PC-3 (cell line): ENCODE measurements at regions not wholly inside any gene's neighbourhood (a gene's known extent, or its start where the extent isn't known, plus 50 kb on each side); places are given as distances from the start of the nearest gene placed in this dataset.
"Not testable (repeated sequence)": the region's sequence is repeated elsewhere in the genome, so short reads cannot be mapped to it uniquely, and the experiment has no call there.

ENCODE experiments used
- ATAC-seq: fragments of 200-7000 bp; cut with Tn5 transposase; 2 replicates; pipeline ENCODE4 v1.9.1; 2020; ENCODE audit warnings: mild to moderate bottlenecking, moderate library complexity
- BruUV-seq: library from RNA; stranded (reverse); fragments of 400-500 nt; replicated peaks from 2 replicates; lab custom pipeline; 2021; lab: Mats Ljungman, UMichigan
- CTCF ChIA-PET: fragments of 300-600 bp; sonication (Branson Sonifier 250); formaldehyde crosslinking; loops from one replicate; lab custom pipeline; 2022; ENCODE audit warnings: antibody characterized with exemption; lab: Charles Lee
- POLR2A ChIA-PET: fragments of 300-600 bp; sonication (Branson Sonifier 250); formaldehyde crosslinking; loops from one replicate; lab custom pipeline; 2022; ENCODE audit warnings: antibody characterized with exemption; ENCODE audit not compliant: unreplicated experiment; lab: Charles Lee
- DNase-seq: peaks from one replicate; pipeline ENCODE4 v3.0.0-alpha.2; 2015
- H2AFZ ChIP-seq: fragments of 300-600 bp; sonication (generic); 2 replicates; pipeline ENCODE4 v1.6.0; 2016; ENCODE audit warnings: antibody characterized with exemption, low read length
- H3F3A ChIP-seq: fragments of 300-600 bp; sonication (generic); one replicate; pipeline ENCODE4 v1.6.0; 2017; ENCODE audit warnings: antibody characterized with exemption, low read length, control low read depth, mild to moderate bottlenecking; ENCODE audit not compliant: unreplicated experiment
- H3K27ac ChIP-seq: fragments of 300-600 bp; sonication (generic); 2 replicates; pipeline ENCODE4 v1.5.1; 2016; ENCODE audit warnings: mild to moderate bottlenecking, low read length
- H3K27me3 ChIP-seq: fragments of 300-600 bp; sonication (generic); 2 replicates; pipeline ENCODE4 v1.6.1; 2016; ENCODE audit warnings: low read length, mixed read lengths
- H3K36me3 ChIP-seq: fragments of 300-600 bp; sonication (generic); 2 replicates; pipeline ENCODE4 v1.6.1; 2016; ENCODE audit warnings: low read depth, mixed run types, low read length, mixed read lengths
- H3K4me1 ChIP-seq: fragments of 300-600 bp; sonication (generic); 2 replicates; pipeline ENCODE4 v1.5.1; 2016; ENCODE audit warnings: low read length; ENCODE audit not compliant: insufficient read depth
- H3K4me2 ChIP-seq: fragments of 300-600 bp; sonication (generic); 2 replicates; pipeline ENCODE4 v1.6.0; 2016; ENCODE audit warnings: low read length
- H3K4me3 ChIP-seq: fragments of 300-600 bp; sonication (generic); 2 replicates; pipeline ENCODE4 v1.5.1; 2016; ENCODE audit warnings: mild to moderate bottlenecking, low read length, mixed read lengths
- H3K79me2 ChIP-seq: fragments of 300-600 bp; sonication (generic); 2 replicates; pipeline ENCODE4 v1.6.1; 2017; ENCODE audit warnings: low read length, mixed read lengths
- H3K9ac ChIP-seq: fragments of 300-600 bp; sonication (generic); 2 replicates; pipeline ENCODE4 v1.6.0; 2016; ENCODE audit warnings: mild to moderate bottlenecking, low read length
- H3K9me2 ChIP-seq: fragments of 300-600 bp; sonication (generic); replicated peaks from 2 replicates; pipeline ENCODE4 v1.6.1; 2016; ENCODE audit warnings: mixed run types, low read length, mixed read lengths
- H3K9me3 ChIP-seq: fragments of 300-600 bp; sonication (generic); 2 replicates; pipeline ENCODE4 v1.6.1; 2016; ENCODE audit warnings: low read length, mixed read lengths
- H4K20me1 ChIP-seq: fragments of 300-600 bp; sonication (generic); 2 replicates; pipeline ENCODE4 v1.6.1; 2016; ENCODE audit warnings: low read length, mixed read lengths
- CTCF ChIP-seq: fragments of 300-600 bp; sonication (generic); conservative IDR thresholded peaks from 2 replicates; pipeline ENCODE4 v1.5.1; 2017; ENCODE audit warnings: antibody characterized with exemption, low read depth, mild to moderate bottlenecking, low read length
- EZH2 ChIP-seq: fragments of 300-600 bp; sonication (generic); IDR thresholded peaks from one replicate; pipeline ENCODE4 v1.6.1; 2017; ENCODE audit warnings: antibody characterized with exemption, mild to moderate bottlenecking, low read length; ENCODE audit not compliant: unreplicated experiment
- EZH2phosphoT487 ChIP-seq: fragments of 300-600 bp; sonication (generic); IDR thresholded peaks from 2 replicates; pipeline ENCODE4 v1.6.1; 2018; ENCODE audit warnings: mild to moderate bottlenecking, antibody characterized with exemption, low read length, borderline replicate concordance
- intact Hi-C: fragments of 100-400 bp; cut with micrococcal nuclease; formaldehyde crosslinking; loops from 2 replicates; pipeline ENCODE4 v1.9.0; 2023

- no peaks in the 10 kb centered on the region for H3K9me3 ChIP-seq
- H3K79me2 ChIP-seq: no peaks in the 10 kb centered on the region
- CTCF ChIA-PET: no interaction called here
- no peaks in the 10 kb centered on the region for H3K4me1 ChIP-seq
- DNase-seq (no peak), ATAC-seq (no peak)
- no peaks in the 10 kb centered on the region for H3K27me3 ChIP-seq
- intact Hi-C loops: no loop called here
- no TSS peak for BruUV-seq
- POLR2A ChIA-PET: no interaction called here
- TF ChIP-seq EZH2: no peak
- no peak for TF ChIP-seq EZH2phosphoT487
- no peak for TF ChIP-seq CTCF
- no peaks in the 10 kb centered on the region for H3K36me3 ChIP-seq
- no peaks in the 10 kb centered on the region for H3F3A ChIP-seq
- no peak overlapping the region for H2AFZ ChIP-seq
- H3K27ac ChIP-seq: no peak overlapping the region
- no peak overlapping the region for H3K4me2 ChIP-seq
- H3K9me2 ChIP-seq: no peaks in the 10 kb centered on the region
- no peaks in the 10 kb centered on the region for H4K20me1 ChIP-seq
- H3K4me3 ChIP-seq: no peak overlapping the region
- no peak overlapping the region for H3K9ac ChIP-seq
Measured at GRCh38 chr9:24144796-24145195, 318.8 kb upstream of the ELAVL2 start.

DNA sequence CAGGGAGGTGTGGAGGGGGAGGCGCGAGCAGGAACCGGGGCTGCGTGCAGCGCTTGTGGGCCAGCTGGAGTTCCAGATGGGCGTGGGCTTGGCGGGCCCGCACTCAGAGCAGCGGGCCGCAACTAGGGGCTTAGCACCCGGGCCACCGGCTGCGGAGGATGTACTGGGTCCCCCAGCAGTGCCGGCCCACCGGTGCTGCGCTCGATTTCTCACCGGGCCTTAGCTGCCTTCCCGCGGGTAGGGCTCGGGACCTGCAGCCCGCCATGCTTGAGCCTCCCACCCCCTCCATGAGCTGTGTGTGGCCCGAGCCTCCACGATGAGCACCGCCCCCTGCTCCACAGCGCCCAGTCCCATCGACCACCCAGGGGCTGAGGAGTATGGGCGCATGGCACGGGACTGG is 309.0 kb upstream of the ELAVL2 start:
- ATAC-seq, BruUV-seq, H3K27me3 ChIP-seq, CTCF ChIA-PET, H3K79me2 ChIP-seq, POLR2A ChIA-PET, H3K9me3 ChIP-seq, DNase-seq, intact Hi-C loops, H3K36me3 ChIP-seq, H3K9ac ChIP-seq, H3F3A ChIP-seq, H3K4me1 ChIP-seq, H3K4me3 ChIP-seq, H3K9me2 ChIP-seq, H3K27ac ChIP-seq, H3K4me2 ChIP-seq, H4K20me1 ChIP-seq, H2AFZ ChIP-seq: not testable (repeated sequence)

DNA sequence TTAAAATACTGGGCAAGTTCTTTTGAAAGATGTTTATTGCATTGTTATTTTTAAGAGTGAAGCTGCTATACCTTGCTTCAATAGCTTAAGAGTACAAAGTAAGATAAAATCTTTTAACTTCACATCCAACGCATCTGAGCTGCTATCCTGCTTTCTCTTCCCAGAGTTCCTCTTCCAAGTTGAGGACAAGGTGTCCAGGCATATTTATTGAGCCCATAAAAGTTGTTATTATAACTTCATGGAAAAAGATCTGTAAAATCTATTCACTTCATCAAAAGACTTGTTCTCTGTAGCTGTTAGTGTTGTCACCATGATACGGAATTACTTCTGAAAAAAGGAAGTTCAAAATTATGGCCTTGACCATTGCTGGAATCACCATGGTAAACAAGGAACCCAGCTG is 306.2 kb upstream of the ELAVL2 start:
- ChIA-PET CTCF (no interaction called here), POLR2A (no interaction called here)
- Histone ChIP-seq H3K36me3 (no peaks in the 10 kb centered on the region), H3K79me2 (no peaks in the 10 kb centered on the region), H3K27ac (no peak overlapping the region), H3K9ac (no peak overlapping the region), H4K20me1 (no peaks in the 10 kb centered on the region), H2AFZ (no peak overlapping the region), H3K9me3 (no peaks in the 10 kb centered on the region), H3K4me2 (no peak overlapping the region), H3K4me1 (no peaks in the 10 kb centered on the region), H3K4me3 (no peak overlapping the region), H3K27me3 (no peaks in the 10 kb centered on the region), H3F3A (no peaks in the 10 kb centered on the region), H3K9me2 (no peaks in the 10 kb centered on the region)
- no peak for ATAC-seq
- TF ChIP-seq EZH2: no peak
- no peak for TF ChIP-seq CTCF
- no peak for TF ChIP-seq EZH2phosphoT487
- BruUV-seq: no TSS peak
- DNase-seq: no peak
- intact Hi-C loops: no loop called here
